ENCODE measurements at regions not wholly inside any gene's neighbourhood (a gene's known extent, or its start where the extent isn't known, plus 50 kb on each side); places are given as distances from the start of the nearest gene placed in this dataset.

DNA sequence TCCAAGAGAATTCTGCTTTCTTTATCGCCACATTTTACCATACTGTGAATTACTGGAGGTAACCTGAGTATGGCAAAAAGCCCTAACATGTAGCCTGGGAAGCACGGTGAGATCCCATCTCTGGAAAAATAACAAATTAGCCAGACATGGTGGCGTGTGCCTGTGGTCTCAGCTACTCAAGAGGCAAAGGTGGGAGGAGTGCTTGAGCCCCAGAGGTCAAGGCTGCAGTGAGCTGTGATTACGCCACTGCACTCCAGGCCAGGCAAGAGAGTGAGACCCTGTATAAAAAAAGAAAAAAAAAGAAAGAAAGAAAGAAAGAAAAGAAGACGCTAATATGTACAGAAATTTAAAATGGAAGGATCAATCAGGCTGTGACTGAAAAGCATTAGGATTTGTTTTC lies 57.7 kb upstream of the SESTD1 start:
- TF ChIP-seq, protein P1, sequence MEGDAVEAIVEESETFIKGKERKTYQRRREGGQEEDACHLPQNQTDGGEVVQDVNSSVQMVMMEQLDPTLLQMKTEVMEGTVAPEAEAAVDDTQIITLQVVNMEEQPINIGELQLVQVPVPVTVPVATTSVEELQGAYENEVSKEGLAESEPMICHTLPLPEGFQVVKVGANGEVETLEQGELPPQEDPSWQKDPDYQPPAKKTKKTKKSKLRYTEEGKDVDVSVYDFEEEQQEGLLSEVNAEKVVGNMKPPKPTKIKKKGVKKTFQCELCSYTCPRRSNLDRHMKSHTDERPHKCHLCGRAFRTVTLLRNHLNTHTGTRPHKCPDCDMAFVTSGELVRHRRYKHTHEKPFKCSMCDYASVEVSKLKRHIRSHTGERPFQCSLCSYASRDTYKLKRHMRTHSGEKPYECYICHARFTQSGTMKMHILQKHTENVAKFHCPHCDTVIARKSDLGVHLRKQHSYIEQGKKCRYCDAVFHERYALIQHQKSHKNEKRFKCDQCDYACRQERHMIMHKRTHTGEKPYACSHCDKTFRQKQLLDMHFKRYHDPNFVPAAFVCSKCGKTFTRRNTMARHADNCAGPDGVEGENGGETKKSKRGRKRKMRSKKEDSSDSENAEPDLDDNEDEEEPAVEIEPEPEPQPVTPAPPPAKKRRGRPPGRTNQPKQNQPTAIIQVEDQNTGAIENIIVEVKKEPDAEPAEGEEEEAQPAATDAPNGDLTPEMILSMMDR (conservative IDR thresholded peaks at IDR 0.05; ENCODE audit: low read length), result no peak
- no peak for TF ChIP-seq EZH2phosphoT487 (IDR thresholded peaks at IDR 0.05; ENCODE audit: borderline replicate concordance)

Measured in Loucy (cell line).